Brain microvascular endothelial cell (primary cell): ENCODE measurements at regions not wholly inside any gene's neighbourhood (a gene's known extent, or its start where the extent isn't known, plus 50 kb on each side); places are given as distances from the start of the nearest gene placed in this dataset.
A peak's percentile ranks its signal among the peaks of the same experiment; 100 is the strongest.

Experiments used
- DNase-seq: peaks from one replicate; pipeline ENCODE4 v3.0.0-alpha.2; 2020
- H3K27ac ChIP-seq: fragments of 250-450 bp; sonication (Bioruptor Pico); 2 replicates; pipeline ENCODE4 v1.5.1; 2020; ENCODE audit warnings: mild to moderate bottlenecking, moderate library complexity
- H3K27me3 ChIP-seq: fragments of 250-450 bp; sonication (Bioruptor Pico); replicated peaks from 2 replicates; pipeline ENCODE4 v1.5.1; 2020; ENCODE audit warnings: mild to moderate bottlenecking
- H3K36me3 ChIP-seq: fragments of 250-450 bp; sonication (Bioruptor Pico); replicated peaks from 2 replicates; pipeline ENCODE4 v1.5.1; 2020; ENCODE audit warnings: mild to moderate bottlenecking
- H3K4me3 ChIP-seq: 2 replicates; pipeline ENCODE4 v1.5.1; 2011; ENCODE audit warnings: low read depth, mild to moderate bottlenecking, control low read depth, low read length, moderate library complexity
- in situ Hi-C: cut with HindIII; loops from 2 replicates; pipeline ENCODE4 v1.10.0; 2017; ENCODE audit warnings: low sequenced_read_pairs, low pct_ligation_motif_present
- TF ChIP-seq, protein P1 (sequence below): IDR thresholded peaks from 2 replicates; pipeline ENCODE4 v1.5.1; 2011; ENCODE audit warnings: low read depth, mild to moderate bottlenecking, moderate library complexity, low read length, control low read depth, inconsistent platforms; ENCODE audit errors: missing control alignments

DNA sequence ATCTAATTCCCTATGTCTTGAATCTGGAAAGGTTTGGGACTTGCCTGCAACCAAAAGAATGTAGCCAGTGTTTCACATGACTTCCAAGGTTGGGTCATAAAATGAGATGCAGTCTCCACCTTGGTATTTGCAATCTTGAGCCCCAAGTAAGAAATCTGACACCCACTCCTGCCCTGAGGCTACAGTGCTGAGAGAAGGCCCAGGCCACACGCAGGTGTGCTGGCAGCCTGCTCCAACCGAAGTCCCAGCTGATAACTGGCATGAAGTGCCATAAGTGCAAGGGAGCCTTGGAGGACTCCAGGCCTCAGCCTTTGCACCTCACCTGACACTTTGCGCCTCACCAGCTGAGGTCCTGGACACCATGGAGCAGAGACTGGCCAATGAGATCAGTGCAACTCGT is 182.7 kb downstream of the ANAPC1 start:
- TF ChIP-seq, protein P1, sequence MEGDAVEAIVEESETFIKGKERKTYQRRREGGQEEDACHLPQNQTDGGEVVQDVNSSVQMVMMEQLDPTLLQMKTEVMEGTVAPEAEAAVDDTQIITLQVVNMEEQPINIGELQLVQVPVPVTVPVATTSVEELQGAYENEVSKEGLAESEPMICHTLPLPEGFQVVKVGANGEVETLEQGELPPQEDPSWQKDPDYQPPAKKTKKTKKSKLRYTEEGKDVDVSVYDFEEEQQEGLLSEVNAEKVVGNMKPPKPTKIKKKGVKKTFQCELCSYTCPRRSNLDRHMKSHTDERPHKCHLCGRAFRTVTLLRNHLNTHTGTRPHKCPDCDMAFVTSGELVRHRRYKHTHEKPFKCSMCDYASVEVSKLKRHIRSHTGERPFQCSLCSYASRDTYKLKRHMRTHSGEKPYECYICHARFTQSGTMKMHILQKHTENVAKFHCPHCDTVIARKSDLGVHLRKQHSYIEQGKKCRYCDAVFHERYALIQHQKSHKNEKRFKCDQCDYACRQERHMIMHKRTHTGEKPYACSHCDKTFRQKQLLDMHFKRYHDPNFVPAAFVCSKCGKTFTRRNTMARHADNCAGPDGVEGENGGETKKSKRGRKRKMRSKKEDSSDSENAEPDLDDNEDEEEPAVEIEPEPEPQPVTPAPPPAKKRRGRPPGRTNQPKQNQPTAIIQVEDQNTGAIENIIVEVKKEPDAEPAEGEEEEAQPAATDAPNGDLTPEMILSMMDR = no peak
- Histone ChIP-seq H3K27me3 (no peaks in the 10 kb centered on the region), H3K4me3 (no peak overlapping the region), H3K27ac (no peak overlapping the region), H3K36me3 (no peaks in the 10 kb centered on the region)
- in situ Hi-C loops = no loop called here
- no peak for DNase-seq

DNA sequence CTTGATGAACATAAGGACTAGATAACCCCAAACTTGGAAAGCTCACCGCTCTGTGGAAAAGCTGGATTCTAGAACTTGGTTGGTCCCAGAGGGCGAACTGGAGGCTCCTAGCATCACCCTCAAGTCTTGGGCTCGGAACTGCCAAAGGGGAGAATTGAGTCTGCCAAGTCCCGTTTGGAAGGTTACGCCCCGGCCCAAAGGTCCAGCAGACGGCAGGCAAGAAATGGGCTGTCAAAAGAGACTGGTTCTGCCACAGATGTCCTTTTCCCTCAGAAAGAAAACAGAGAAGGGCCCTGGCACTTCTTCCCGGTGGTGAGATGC is 182.2 kb downstream of the ANAPC1 start:
- DNase-seq = no peak
- H3K27ac ChIP-seq = no peak overlapping the region
- in situ Hi-C loops = no loop called here
- TF ChIP-seq, protein P1 = no peak
- H3K36me3 ChIP-seq = no peaks in the 10 kb centered on the region
- no peak overlapping the region for H3K4me3 ChIP-seq
- H3K27me3 ChIP-seq = no peaks in the 10 kb centered on the region

DNA sequence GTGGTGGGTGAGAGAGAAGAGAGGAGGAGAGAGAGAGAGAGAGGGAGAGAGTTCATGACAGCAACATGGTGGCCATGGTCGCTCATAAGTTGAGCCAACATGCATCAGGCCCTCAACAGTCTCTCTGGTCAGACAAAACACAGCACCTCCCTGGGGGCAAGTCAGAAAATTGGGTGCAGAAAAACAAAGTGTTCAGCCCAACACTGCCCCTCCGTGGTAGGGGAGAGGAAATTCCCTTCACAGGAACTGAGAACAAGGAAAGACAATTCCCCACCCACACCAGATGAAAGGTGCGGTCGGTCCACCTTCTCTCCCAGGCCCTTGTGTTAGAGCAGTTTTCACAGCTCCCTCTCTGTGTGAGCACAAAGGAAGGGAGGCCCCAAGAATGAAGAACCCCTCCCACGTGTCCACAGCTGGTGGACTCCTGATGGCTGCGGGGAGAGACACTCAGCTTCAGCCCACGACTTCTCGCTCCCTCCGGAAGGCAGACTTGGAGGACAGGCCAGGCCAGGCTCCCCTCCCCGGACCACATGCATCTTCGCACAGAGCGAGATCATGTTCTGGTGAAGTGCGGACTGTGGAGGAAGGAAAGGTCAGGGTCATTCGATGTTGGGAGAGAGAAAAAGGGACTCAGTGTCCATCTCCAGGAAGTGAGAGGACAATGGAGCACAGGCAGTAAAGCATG is 181.7 kb downstream of the ANAPC1 start:
- no peak overlapping the region for H3K27ac ChIP-seq
- H3K4me3 ChIP-seq = no peak overlapping the region
- H3K36me3 ChIP-seq = no peaks in the 10 kb centered on the region
- TF ChIP-seq, protein P1 = peak; percentile 83
- DNase-seq = peak; percentile 32
- no peaks in the 10 kb centered on the region for H3K27me3 ChIP-seq
- in situ Hi-C loops = no loop called here

DNA sequence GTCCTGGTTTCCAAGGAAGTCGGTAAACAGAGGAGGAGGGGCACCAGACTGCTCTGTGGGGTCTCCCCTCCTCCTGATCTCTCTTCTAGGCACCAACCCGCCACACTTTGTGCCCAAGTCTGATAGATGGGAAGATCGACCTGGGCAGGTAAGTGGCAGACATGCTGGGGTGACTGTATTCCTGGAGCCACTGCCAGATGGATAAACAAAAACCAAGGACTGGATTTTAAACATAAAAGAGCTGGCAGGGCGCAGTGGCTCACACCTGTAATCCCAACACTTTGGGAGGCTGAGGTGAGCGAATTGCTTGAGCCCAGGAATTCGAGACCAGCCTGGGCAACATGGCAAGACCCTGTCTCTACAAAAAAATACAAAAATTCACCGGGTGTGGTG is 181.2 kb downstream of the ANAPC1 start:
- in situ Hi-C loops = no loop called here
- Histone ChIP-seq H3K27ac (no peak overlapping the region), H3K4me3 (no peak overlapping the region), H3K36me3 (no peaks in the 10 kb centered on the region), H3K27me3 (no peaks in the 10 kb centered on the region)
- DNase-seq = no peak
- TF ChIP-seq, protein P1 = no peak

DNA sequence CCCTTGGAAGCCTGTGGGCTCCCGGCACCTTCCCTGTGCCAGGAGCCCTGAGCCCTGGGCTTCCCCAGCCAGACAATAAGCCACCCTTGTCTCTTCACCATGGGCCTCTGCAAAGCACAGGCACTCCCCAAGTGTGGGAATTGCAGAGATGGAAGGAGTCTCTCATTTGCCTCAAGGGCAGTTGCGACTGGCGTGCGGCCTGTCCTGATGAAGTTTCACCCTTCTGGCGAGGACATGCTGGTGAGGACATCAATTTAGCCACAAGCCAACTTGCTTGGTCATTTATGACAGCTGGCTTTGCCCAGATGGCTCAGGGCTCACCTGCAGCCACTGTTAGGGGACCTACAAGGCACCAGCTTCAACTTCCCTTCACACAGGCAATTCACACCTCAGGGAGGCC is 180.2 kb downstream of the ANAPC1 start:
- no peak overlapping the region for H3K27ac ChIP-seq
- DNase-seq = no peak

DNA sequence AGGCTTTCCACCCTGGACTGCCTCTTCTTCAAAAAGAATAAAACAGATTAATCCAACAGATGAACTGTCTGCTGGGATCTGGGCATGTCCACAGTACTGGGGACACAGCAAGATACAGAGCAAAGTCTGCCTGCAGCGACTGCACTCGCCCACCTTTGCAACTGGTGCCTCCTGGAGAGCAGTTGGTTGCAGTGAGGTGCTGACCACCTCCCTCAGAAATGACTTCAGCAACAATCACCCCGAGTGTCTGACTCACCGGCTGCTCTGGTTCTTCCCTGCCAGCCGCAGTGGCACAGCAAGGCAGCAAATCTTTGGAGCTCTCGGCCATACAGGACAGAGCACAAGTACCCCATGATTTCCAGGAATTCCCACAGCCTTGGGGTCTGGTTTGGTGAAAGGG is 179.7 kb downstream of the ANAPC1 start:
- Histone ChIP-seq H3K4me3 (no peak overlapping the region), H3K27me3 (no peaks in the 10 kb centered on the region), H3K36me3 (no peaks in the 10 kb centered on the region), H3K27ac (no peak overlapping the region)
- peak; percentile 58 for DNase-seq
- TF ChIP-seq, protein P1 = no peak
- in situ Hi-C loops = no loop called here

More for the DNA sequence above, 180.2 kb downstream of the ANAPC1 start:
- H3K27me3 ChIP-seq = no peaks in the 10 kb centered on the region
- no peak overlapping the region for H3K4me3 ChIP-seq
- no peaks in the 10 kb centered on the region for H3K36me3 ChIP-seq
- in situ Hi-C loops = no loop called here
- TF ChIP-seq, protein P1 = no peak
